OCI-LY3 (cell line): ENCODE measurements at regions not wholly inside any gene's neighbourhood (a gene's known extent, or its start where the extent isn't known, plus 50 kb on each side); places are given as distances from the start of the nearest gene placed in this dataset.

Source experiments
- H2AFZ ChIP-seq: fragments of 200-600, 300-600 bp; shearing (Covaris generic); 2 replicates; pipeline ENCODE4 v1.6.0; 2014; ENCODE audit warnings: antibody characterized with exemption, low read depth, low read length
- H3K27ac ChIP-seq: fragments of 200-600, 300-600 bp; sonication (generic); 2 replicates; pipeline ENCODE4 v1.5.1; 2014; ENCODE audit warnings: mild to moderate bottlenecking, low read length, moderate library complexity, mixed read lengths
- H3K27me3 ChIP-seq: fragments of 200-600, 300-600 bp; sonication (generic); 2 replicates; pipeline ENCODE4 v1.6.1; 2014; ENCODE audit warnings: low read depth, low read length, mixed read lengths
- H3K36me3 ChIP-seq: fragments of 200-600, 300-600 bp; sonication (generic); replicated peaks from 2 replicates; pipeline ENCODE3; 2014; ENCODE audit warnings: low read depth, low read length, mixed read lengths
- H3K4me1 ChIP-seq: fragments of 300-600, 200-600 bp; sonication (generic); 2 replicates; pipeline ENCODE4 v1.6.1; 2014; ENCODE audit warnings: low read length, mixed read lengths
- H3K4me2 ChIP-seq: fragments of 200-600, 300-600 bp; sonication (generic); 2 replicates; pipeline ENCODE4 v1.6.1; 2014; ENCODE audit warnings: low read length, mixed read lengths
- H3K4me3 ChIP-seq: fragments of 300-600, 200-600 bp; sonication (generic); 2 replicates; pipeline ENCODE4 v1.5.1; 2014; ENCODE audit warnings: antibody characterized with exemption, mild to moderate bottlenecking, low read length, moderate library complexity
- H3K79me2 ChIP-seq: fragments of 300-600, 200-600 bp; shearing (Covaris generic); 2 replicates; pipeline ENCODE4 v1.6.1; 2014; ENCODE audit warnings: mild to moderate bottlenecking, low read length, mixed read lengths
- H3K9ac ChIP-seq: fragments of 300-600, 200-600 bp; shearing (Covaris generic); 2 replicates; pipeline ENCODE4 v1.6.0; 2014; ENCODE audit warnings: mild to moderate bottlenecking, low read length, moderate library complexity
- H3K9me3 ChIP-seq: fragments of 200-600, 300-600 bp; shearing (Covaris generic); 2 replicates; pipeline ENCODE4 v1.6.1; 2014; ENCODE audit warnings: low read length, mixed read lengths; ENCODE audit not compliant: insufficient read depth
- H4K20me1 ChIP-seq: fragments of 200-600, 300-600 bp; sonication (generic); 2 replicates; pipeline ENCODE4 v1.6.1; 2016; ENCODE audit warnings: low read length, mixed read lengths; ENCODE audit not compliant: insufficient read depth
- EZH2phosphoT487 ChIP-seq: fragments of 200-600 bp; shearing (Covaris generic); IDR thresholded peaks from 2 replicates; pipeline ENCODE4 v1.6.1; 2018; ENCODE audit warnings: antibody characterized with exemption, mixed run types, low read depth
- TF ChIP-seq, protein P1 (sequence below): fragments of 200-600, 300-600 bp; sonication (generic); IDR thresholded peaks from 2 replicates; pipeline ENCODE4 v1.5.1; 2014; ENCODE audit warnings: antibody characterized with exemption, low read length, low read depth

DNA sequence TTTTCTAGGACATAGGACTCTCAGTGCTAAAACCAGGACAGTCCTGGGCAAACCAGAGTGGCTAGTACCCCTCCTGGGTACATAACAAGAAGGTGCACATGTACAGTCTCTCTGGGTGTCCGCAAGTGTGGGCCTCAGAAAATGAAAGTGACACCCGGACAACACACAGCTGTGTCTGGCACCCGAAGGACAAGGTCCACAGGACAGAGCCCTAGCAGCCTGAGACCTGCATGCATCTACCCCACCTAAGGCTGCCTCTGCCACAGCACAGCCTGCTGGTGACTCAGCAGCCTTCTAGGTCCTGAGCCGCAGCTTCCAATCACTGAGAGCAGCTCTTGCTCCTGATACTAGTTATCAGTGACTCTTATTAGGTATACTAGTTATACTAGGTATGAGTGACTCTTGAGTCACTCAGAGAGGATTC lies 784.1 kb upstream of the TBX3 start:
- H3K9ac ChIP-seq, result no peak overlapping the region
- no peaks in the 10 kb centered on the region for H3K9me3 ChIP-seq
- H3K27me3 ChIP-seq, result peaks cover 3% of the 10 kb centered on the region; the same call in 1 of the 2 replicates
- TF ChIP-seq, protein P1, sequence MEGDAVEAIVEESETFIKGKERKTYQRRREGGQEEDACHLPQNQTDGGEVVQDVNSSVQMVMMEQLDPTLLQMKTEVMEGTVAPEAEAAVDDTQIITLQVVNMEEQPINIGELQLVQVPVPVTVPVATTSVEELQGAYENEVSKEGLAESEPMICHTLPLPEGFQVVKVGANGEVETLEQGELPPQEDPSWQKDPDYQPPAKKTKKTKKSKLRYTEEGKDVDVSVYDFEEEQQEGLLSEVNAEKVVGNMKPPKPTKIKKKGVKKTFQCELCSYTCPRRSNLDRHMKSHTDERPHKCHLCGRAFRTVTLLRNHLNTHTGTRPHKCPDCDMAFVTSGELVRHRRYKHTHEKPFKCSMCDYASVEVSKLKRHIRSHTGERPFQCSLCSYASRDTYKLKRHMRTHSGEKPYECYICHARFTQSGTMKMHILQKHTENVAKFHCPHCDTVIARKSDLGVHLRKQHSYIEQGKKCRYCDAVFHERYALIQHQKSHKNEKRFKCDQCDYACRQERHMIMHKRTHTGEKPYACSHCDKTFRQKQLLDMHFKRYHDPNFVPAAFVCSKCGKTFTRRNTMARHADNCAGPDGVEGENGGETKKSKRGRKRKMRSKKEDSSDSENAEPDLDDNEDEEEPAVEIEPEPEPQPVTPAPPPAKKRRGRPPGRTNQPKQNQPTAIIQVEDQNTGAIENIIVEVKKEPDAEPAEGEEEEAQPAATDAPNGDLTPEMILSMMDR, result no peak
- TF ChIP-seq EZH2phosphoT487, result no peak
- no peak overlapping the region for H2AFZ ChIP-seq
- H3K4me3 ChIP-seq, result no peak overlapping the region
- H3K27ac ChIP-seq, result no peak overlapping the region
- H3K4me1 ChIP-seq, result no peaks in the 10 kb centered on the region
- no peaks in the 10 kb centered on the region for H3K36me3 ChIP-seq
- H3K79me2 ChIP-seq, result no peaks in the 10 kb centered on the region
- no peak overlapping the region for H3K4me2 ChIP-seq
- no peaks in the 10 kb centered on the region for H4K20me1 ChIP-seq

DNA sequence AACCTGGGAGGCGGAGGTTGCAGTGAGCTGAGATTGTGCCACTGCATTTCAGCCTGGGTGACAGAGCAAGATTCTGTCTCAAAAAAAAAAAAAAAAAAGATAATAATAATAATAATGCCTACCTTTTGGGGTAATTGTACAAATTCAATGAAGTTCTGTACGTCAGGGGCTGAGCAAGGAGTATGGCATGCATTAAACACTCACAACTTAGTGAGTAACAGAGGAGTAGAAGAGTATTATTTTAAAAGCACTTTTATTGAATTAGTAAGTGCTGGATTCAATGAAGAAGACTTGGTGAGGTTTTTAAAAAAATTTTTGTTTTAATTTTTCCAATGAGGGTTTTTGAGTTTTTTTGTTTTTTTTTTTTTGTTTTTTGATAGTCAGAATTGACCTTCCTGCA lies 783.6 kb upstream of the TBX3 start:
- H3K79me2 ChIP-seq, result no peaks in the 10 kb centered on the region
- H3K4me1 ChIP-seq, result no peaks in the 10 kb centered on the region
- H3K9ac ChIP-seq, result no peak overlapping the region
- no peaks in the 10 kb centered on the region for H3K9me3 ChIP-seq
- H3K27ac ChIP-seq, result no peak overlapping the region
- H3K27me3 ChIP-seq, result peaks cover 3% of the 10 kb centered on the region; the same call in 1 of the 2 replicates
- no peak overlapping the region for H3K4me2 ChIP-seq
- no peak for TF ChIP-seq EZH2phosphoT487
- TF ChIP-seq, protein P1, result no peak
- H2AFZ ChIP-seq, result no peak overlapping the region
- H3K36me3 ChIP-seq, result no peaks in the 10 kb centered on the region
- no peaks in the 10 kb centered on the region for H4K20me1 ChIP-seq
- no peak overlapping the region for H3K4me3 ChIP-seq

DNA sequence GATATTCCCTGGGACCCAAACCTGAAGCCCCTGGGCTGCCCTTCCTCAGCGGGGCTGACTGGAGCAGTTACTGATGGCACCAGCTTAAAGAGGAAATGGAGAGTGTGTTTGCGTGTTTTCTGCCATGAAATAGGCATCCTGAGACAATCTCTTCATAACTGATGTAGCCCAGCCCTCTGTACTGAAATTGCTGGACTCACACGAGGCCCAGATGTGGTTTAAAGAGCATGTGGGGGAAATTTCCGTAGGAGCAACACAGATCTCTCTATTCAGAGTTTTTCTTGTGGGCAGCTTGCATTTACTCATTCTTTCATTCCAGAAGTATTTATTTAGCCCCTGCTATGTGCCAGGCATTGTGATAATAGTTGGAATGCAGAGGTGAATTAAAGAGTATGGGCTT lies 782.1 kb upstream of the TBX3 start:
- Histone ChIP-seq H3K27me3 (peaks cover 3% of the 10 kb centered on the region; the same call in 1 of the 2 replicates), H3K36me3 (no peaks in the 10 kb centered on the region), H3K4me3 (no peak overlapping the region), H2AFZ (no peak overlapping the region), H3K4me1 (no peaks in the 10 kb centered on the region), H4K20me1 (no peaks in the 10 kb centered on the region), H3K79me2 (no peaks in the 10 kb centered on the region), H3K9me3 (no peaks in the 10 kb centered on the region), H3K27ac (no peak overlapping the region), H3K9ac (no peak overlapping the region), H3K4me2 (no peak overlapping the region)
- TF ChIP-seq EZH2phosphoT487, result no peak
- TF ChIP-seq, protein P1, result no peak

DNA sequence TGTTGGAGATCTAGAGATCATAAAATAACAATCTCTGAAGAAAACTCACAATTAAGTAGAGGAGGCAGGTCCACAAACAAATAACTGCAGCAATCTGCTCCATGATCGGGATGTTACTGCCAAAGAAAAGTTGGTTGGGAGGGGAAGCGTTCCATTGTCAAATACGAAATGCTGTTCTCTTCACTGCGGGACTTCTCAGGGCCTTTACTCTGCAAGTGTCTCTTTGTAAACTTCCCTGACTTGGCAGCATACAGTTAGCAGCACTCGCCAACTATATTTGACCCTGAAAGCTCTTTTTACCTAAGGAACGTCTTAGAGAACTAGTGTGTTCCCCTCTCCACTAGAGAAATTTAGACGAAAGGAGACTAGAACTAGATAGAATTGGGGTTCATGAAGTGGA lies 780.7 kb upstream of the TBX3 start:
- no peak overlapping the region for H3K4me2 ChIP-seq
- no peak overlapping the region for H3K4me3 ChIP-seq
- no peaks in the 10 kb centered on the region for H3K9me3 ChIP-seq
- no peaks in the 10 kb centered on the region for H3K4me1 ChIP-seq
- no peak for TF ChIP-seq EZH2phosphoT487
- TF ChIP-seq, protein P1, result no peak
- H3K27ac ChIP-seq, result no peak overlapping the region
- no peak overlapping the region for H3K9ac ChIP-seq
- no peak overlapping the region for H2AFZ ChIP-seq
- H4K20me1 ChIP-seq, result no peaks in the 10 kb centered on the region
- H3K27me3 ChIP-seq, result peaks cover 5% of the 10 kb centered on the region; the same call in 1 of the 2 replicates
- H3K36me3 ChIP-seq, result no peaks in the 10 kb centered on the region
- no peaks in the 10 kb centered on the region for H3K79me2 ChIP-seq
